T-helper 2 cell treated with Interferon-gamma antibody and Interleukin-4, amounts not matched to agents 5 μg/mL and 100 μg/mL, for 36 hours (primary cell): ENCODE measurements at regions not wholly inside any gene's neighbourhood (a gene's known extent, or its start where the extent isn't known, plus 50 kb on each side); places are given as distances from the start of the nearest gene placed in this dataset.

Experiments used
- DNase-seq: peaks from one replicate; pipeline ENCODE4 v3.0.0; 2021; ENCODE audit warnings: low spot score
- H3K27ac Mint-ChIP-seq: one replicate; pipeline ENCODE4 v1.8.0; 2021; ENCODE audit warnings: mild to moderate bottlenecking, mixed read lengths
- H3K27me3 Mint-ChIP-seq: one replicate; pipeline ENCODE4 v1.8.0; 2021; ENCODE audit warnings: low read depth, mixed read lengths
- H3K36me3 Mint-ChIP-seq: one replicate; pipeline ENCODE4 v1.8.0; 2021; ENCODE audit warnings: low read depth, mixed read lengths
- H3K4me1 Mint-ChIP-seq: one replicate; pipeline ENCODE4 v1.8.0; 2021; ENCODE audit warnings: low read depth, mixed read lengths
- H3K4me3 Mint-ChIP-seq: one replicate; pipeline ENCODE4 v1.8.0; 2022; ENCODE audit warnings: mild to moderate bottlenecking, moderate library complexity, mixed read lengths
- H3K9me3 Mint-ChIP-seq: one replicate; pipeline ENCODE4 v1.8.0; 2021; ENCODE audit warnings: mixed read lengths

DNA sequence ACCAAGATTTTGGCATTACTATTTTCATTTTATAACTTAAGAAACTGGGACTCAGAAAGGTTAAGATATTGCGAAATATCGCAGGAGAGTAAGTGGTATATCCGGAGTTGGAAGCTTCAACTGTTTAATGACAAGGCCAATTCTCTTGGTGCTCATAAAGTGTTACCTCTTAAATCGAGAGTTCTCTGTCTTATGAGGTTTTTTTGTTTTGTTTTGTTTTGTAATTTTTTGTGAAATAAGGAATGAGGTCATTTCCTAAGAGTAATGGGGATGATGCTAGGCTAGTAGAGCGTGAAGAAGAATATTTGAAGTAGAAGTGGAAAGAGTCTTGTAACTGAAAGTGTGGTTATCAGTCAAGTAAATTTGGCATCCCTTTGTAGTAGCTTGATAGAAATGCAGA is 183.2 kb upstream of the DAB2 start:
- H3K4me1 Mint-ChIP-seq, result no peaks in the 10 kb centered on the region
- H3K9me3 Mint-ChIP-seq, result no peaks in the 10 kb centered on the region
- DNase-seq, result no peak
- H3K36me3 Mint-ChIP-seq, result no peaks in the 10 kb centered on the region
- no peak overlapping the region for H3K4me3 Mint-ChIP-seq
- H3K27ac Mint-ChIP-seq, result no peak overlapping the region
- H3K27me3 Mint-ChIP-seq, result peaks cover 15% of the 10 kb centered on the region

DNA sequence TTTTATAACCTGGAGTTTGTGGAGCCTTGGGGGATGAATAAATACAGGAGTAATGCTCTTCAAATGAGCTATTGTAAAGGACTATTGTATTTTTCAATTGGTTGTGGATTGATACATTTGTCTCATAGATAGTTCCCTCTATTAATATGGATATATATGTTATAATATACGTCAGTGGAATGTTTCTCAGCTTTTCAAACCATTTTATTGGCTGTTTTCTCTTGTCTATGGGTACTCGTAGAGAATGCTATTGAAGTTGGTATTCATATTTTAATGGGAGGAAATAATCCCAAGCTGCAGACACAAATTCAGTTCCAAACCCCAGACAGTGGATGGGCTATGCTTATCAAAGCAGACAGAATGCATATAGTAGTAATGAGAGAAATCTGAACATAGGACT is 181.8 kb upstream of the DAB2 start:
- Mint-ChIP-seq H3K27ac (no peak overlapping the region), H3K4me1 (no peaks in the 10 kb centered on the region), H3K36me3 (no peaks in the 10 kb centered on the region), H3K27me3 (peaks cover 16% of the 10 kb centered on the region), H3K9me3 (no peaks in the 10 kb centered on the region), H3K4me3 (no peak overlapping the region)
- no peak for DNase-seq

DNA sequence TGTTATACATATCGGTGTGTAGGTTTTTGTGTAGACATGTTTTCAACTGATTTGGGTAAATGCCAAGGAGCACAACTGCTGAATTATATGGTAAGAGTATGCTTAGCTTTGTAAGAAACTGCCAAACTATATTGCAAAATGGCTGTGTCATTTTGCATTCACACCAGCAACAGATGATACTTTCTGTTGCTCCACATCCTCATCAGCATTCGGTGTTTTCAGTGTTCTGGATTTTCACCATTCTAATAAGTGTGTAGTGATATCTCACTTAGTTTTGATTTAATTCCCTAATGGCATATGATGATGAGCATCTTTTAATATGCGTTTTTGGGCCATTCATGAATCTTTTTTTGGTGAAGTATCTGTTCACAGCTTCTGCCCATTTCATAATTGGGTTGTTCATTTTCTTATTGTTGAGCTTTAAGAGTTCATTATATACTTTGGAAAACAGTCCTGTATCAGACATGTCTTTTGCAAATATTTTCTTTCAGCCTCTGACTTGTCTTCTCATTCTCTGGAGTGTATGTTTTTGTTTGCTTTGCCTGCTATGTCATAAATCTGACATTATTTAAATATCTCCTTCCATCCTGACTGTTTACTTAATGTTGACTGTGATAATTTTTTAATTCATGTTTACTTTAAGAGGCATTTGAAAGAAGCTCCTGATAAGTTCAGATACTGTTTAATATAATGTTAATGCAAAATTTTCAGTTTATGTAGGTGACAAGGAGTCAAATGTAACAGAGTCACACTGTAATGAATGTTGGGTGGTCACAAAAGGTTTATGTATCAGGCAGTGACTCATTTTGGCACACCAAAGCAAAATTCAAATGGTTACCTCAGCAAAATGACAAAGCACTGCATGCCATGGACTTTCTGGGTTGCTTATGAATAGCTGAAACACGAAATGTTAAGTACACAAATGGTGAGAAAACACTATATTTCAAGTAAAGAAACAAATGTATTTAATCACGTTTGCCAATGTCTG is 181.1 kb upstream of the DAB2 start:
- Mint-ChIP-seq H3K27ac (no peak overlapping the region), H3K36me3 (no peaks in the 10 kb centered on the region), H3K27me3 (peaks cover 16% of the 10 kb centered on the region), H3K9me3 (no peaks in the 10 kb centered on the region), H3K4me1 (no peaks in the 10 kb centered on the region), H3K4me3 (no peak overlapping the region)
- DNase-seq, result no peak

DNA sequence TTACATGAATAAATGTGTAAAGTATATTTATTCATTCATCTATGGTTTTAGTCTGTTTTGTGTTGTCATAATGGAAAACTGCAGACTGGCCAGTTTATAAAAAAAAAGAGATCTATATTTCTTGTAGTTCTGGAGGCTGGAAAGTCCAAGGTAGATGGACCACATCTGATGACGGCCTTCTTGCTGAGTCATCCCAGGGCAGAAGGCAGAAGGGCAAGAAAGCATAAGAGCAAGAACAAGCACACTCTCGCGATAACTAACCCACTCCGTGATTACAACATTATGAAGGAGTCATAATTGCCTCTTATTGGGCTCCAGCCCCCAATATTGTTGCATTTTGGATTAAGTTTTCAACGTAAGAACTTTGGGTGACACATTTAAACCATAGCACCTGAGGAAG is 180.4 kb upstream of the DAB2 start:
- peaks cover 16% of the 10 kb centered on the region for H3K27me3 Mint-ChIP-seq
- H3K9me3 Mint-ChIP-seq, result no peaks in the 10 kb centered on the region
- DNase-seq, result no peak

DNA sequence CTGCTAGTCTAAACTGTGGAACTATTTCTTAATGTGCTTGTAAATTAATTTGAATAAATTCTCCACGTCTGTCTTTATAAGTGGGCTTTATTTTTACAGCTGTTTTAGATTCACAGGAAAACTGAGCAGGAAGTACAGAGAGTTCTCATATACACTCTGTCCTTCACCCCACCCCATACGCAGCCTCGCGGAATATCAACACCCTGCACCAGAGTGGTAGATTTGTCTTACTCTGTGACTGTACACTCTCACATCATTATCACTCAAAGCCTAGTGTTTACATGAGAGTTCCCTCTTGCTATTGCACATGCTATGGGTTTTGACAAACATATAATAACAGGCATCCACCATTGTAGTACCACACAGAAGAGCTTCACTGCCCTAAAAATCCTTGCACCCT is 179.7 kb upstream of the DAB2 start:
- H3K27ac Mint-ChIP-seq, result no peak overlapping the region
- peaks cover 16% of the 10 kb centered on the region for H3K27me3 Mint-ChIP-seq
- no peaks in the 10 kb centered on the region for H3K4me1 Mint-ChIP-seq
- no peaks in the 10 kb centered on the region for H3K36me3 Mint-ChIP-seq
- H3K4me3 Mint-ChIP-seq, result no peak overlapping the region
- DNase-seq, result no peak
- H3K9me3 Mint-ChIP-seq, result no peaks in the 10 kb centered on the region

More for the DNA sequence above, 180.4 kb upstream of the DAB2 start:
- Mint-ChIP-seq H3K27ac (no peak overlapping the region), H3K36me3 (no peaks in the 10 kb centered on the region), H3K4me3 (no peak overlapping the region), H3K4me1 (no peaks in the 10 kb centered on the region)

DNA sequence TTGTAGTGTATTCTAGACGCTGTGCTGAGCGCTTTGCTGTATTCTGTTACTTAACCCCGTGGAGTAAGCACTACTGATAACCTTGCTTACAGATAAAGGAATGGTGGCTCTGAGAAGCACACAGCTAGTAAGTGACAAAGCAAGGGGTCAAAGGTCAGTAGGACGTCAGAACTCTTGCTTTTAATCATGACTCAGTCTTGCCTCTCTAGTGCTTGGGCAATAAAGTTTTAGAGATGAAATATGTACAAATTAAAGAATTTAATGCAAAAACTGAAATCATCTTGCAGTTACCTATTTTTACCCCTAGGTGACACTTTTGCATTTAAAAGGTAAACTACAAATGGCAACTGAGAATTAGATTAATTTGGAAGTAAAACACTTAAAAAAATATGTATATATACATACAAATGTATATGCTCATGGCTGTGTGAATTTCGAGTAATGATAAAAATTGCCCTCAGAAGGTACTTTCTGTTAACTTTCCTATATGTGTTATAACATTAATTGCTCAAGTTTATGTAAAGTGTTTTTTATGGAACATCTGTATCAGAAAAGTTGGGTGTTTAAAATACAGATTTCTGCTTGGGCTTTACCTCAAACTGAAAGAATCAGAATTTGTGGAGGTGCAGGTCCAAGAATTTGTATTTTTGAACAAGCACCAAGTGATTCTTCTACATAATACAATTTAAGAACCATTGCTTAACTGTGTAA is 175.1 kb upstream of the DAB2 start:
- no peaks in the 10 kb centered on the region for H3K36me3 Mint-ChIP-seq
- DNase-seq, result no peak
- H3K27ac Mint-ChIP-seq, result no peak overlapping the region
- no peaks in the 10 kb centered on the region for H3K4me1 Mint-ChIP-seq
- peaks cover 39% of the 10 kb centered on the region for H3K27me3 Mint-ChIP-seq
- H3K4me3 Mint-ChIP-seq, result no peak overlapping the region
- no peaks in the 10 kb centered on the region for H3K9me3 Mint-ChIP-seq

DNA sequence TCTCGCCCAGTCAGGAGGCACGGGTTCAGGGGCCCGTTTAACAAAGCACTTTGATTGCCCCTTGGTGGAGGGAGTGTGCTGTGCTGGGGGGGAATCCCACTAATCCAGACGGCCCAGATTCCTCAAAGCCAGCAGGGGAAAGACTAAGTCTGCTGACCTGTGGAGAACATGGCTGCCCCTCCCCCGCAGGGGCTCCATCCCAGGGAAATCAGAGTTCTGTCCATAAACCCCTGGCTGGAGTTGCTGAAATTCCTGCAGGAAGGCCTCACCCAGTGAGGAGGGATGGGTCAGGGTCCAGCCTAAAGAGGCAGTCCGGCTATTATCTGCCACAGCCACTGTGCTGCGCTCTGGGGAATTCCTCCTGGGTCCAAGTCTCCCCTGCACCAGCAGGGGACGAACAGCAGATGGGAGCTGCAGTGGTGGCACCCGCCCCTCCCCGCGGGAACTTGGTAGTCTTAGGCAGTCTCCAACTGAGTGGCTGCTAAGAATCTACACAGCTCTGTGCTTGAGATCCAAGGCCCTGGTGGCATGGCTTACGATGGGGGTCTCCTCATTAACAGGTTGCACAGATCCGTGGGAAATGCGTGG is 174.0 kb upstream of the DAB2 start:
- peaks cover 35% of the 10 kb centered on the region for H3K27me3 Mint-ChIP-seq
- no peak overlapping the region for H3K4me3 Mint-ChIP-seq
- H3K9me3 Mint-ChIP-seq, result no peaks in the 10 kb centered on the region
- no peaks in the 10 kb centered on the region for H3K4me1 Mint-ChIP-seq
- no peak for DNase-seq
- H3K36me3 Mint-ChIP-seq, result no peaks in the 10 kb centered on the region
- H3K27ac Mint-ChIP-seq, result no peak overlapping the region

DNA sequence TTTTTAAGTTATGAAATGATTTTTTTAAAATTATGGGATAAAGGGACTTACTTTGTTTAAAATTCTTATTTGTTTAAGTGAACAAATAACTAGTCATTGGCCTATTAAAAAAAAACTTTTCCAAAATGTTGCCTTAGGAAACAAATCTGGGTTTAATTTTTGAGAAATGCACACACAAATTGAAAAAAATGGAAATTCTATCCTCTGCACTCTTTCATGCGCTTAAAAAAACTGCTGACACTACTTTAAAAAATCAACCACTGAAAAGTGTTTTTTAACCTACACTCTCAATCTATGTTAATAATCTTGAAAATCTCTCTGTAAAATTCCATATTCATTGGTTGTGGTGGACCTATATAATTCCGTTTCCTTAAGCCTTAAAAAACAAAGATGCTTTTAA is 163.4 kb upstream of the DAB2 start:
- no peak overlapping the region for H3K4me3 Mint-ChIP-seq
- no peak for DNase-seq
- no peak overlapping the region for H3K27ac Mint-ChIP-seq
- no peaks in the 10 kb centered on the region for H3K4me1 Mint-ChIP-seq
- no peaks in the 10 kb centered on the region for H3K9me3 Mint-ChIP-seq
- H3K27me3 Mint-ChIP-seq, result peaks cover 36% of the 10 kb centered on the region
- H3K36me3 Mint-ChIP-seq, result no peaks in the 10 kb centered on the region

DNA sequence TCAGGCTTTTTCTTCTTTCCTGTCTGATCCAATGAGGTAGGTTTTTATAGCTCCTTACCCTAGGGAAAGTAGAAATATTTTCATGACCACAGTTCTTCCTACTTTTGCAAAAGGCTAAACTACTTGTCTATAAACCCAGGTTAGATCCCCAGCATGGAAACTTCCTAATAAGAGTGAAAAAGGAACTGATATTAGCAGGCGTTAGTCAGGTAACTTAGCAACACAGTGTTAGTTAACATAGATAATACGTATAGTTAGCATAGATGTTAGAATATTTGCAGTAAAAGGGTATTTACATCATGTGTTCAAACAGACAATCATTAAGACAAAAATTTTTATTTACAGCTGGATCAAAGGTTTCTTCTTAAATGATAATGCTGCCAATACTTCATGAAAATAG is 162.9 kb upstream of the DAB2 start:
- Mint-ChIP-seq H3K4me3 (no peak overlapping the region), H3K36me3 (no peaks in the 10 kb centered on the region), H3K9me3 (no peaks in the 10 kb centered on the region), H3K4me1 (no peaks in the 10 kb centered on the region), H3K27me3 (peaks cover 38% of the 10 kb centered on the region), H3K27ac (no peak overlapping the region)
- no peak for DNase-seq

DNA sequence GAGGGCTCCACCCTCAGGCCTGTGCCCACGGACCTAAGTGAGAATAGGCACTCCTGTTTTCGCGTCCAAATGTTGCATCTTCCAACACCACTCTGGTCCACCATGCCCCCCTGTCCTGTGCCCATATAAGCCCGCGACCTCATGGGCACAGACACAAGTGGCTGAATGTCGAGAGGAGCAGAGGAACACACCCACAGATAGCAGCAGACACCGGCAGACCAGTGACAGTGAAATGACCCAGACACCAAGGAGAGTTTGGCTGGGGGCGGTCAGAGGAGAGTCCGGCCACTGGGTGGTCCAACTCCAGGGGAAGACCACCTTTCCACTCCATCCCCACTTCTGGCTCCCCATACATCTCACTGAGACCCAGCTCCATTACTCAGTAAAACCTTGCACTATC is 161.4 kb upstream of the DAB2 start:
- Mint-ChIP-seq H3K27ac (no peak overlapping the region), H3K4me1 (peaks cover 2% of the 10 kb centered on the region)
- DNase-seq, result no peak

DNA sequence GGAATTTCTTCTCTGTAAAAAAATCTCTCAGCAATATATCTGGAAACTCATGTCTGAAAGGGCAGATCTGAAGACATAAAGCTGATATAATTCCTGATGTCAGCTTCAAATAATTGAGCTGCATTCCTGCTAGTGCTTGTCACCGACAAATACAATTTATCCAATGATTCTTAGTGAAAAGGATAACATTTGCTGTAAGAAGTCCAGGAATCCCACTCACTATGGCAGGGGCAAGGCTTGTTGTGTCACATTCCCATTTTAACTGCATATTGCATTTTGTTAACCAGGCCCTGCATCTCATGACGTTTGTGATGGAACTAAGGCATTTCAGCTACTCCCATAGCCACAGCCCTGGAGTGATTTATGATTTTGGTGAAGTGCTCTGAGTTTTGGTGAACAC is 160.1 kb upstream of the DAB2 start:
- no peak overlapping the region for H3K4me3 Mint-ChIP-seq

More for the DNA sequence above, 161.4 kb upstream of the DAB2 start:
- peaks cover 39% of the 10 kb centered on the region for H3K27me3 Mint-ChIP-seq
- H3K4me3 Mint-ChIP-seq, result no peak overlapping the region
- H3K9me3 Mint-ChIP-seq, result no peaks in the 10 kb centered on the region
- no peaks in the 10 kb centered on the region for H3K36me3 Mint-ChIP-seq

DNA sequence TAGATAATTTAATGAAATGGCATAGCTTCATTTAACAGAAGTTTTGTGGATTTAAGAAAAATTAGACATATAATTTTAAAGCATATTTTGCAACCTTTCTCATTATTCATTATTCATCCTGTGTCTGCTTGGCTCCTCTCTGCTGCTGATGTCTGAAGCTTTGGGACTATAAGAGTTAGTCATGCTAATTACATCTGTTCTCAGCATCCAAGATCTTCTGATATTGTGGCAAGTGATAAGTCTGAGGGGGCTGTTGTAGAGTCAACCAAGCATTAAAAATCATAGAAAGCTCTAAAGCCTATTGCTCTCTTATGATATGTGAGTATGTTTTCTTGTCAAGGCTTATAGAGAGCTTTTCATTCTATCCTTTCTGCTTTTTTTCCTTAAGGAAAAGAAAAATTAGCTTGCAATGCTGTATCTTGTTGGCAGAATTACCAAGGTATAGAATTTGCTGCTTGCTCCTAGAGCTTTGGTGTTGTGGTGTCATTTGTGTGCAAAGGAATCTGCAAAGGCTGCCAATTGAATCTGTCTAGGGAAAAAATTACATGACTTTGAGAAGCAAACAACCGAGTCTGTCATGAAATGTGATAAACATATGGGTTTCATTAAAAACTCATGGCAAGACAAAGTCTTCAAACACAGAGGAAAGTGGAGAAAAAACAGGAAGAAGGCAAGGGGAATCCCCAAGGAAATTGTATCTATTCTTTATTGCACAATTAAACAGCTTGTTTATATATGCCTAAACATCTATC is 156.1 kb upstream of the DAB2 start:
- Mint-ChIP-seq H3K4me1 (peaks cover 5% of the 10 kb centered on the region), H3K36me3 (no peaks in the 10 kb centered on the region), H3K9me3 (no peaks in the 10 kb centered on the region), H3K4me3 (no peak overlapping the region), H3K27ac (no peak overlapping the region), H3K27me3 (peaks cover 20% of the 10 kb centered on the region)
- no peak for DNase-seq

More for the DNA sequence above, 160.1 kb upstream of the DAB2 start:
- Mint-ChIP-seq H3K4me1 (peaks cover 5% of the 10 kb centered on the region), H3K27me3 (peaks cover 32% of the 10 kb centered on the region), H3K36me3 (no peaks in the 10 kb centered on the region), H3K27ac (no peak overlapping the region), H3K9me3 (no peaks in the 10 kb centered on the region)
- DNase-seq, result no peak

DNA sequence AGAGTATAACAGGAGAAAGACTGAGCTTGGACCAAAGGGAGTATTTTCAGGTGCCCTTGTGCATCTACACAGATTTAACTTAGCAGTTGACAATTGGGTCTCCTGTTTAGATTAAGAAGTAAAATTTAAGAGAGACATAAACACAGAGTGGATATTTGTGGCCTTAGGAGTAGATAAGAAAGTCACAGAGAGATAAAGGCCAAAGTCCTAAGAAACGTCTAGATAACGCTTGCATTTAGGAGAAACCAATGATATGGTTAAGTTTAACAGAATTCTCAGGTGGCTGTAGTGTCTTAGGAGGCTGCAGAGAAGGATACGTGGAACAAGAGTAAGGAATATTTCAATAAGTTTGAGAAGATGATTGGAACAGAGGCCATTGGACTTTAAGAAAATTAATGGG is 155.0 kb upstream of the DAB2 start:
- Mint-ChIP-seq H3K27ac (no peak overlapping the region), H3K4me3 (no peak overlapping the region), H3K9me3 (no peaks in the 10 kb centered on the region), H3K4me1 (peaks cover 5% of the 10 kb centered on the region), H3K27me3 (peaks cover 18% of the 10 kb centered on the region), H3K36me3 (no peaks in the 10 kb centered on the region)
- DNase-seq, result no peak
